Body of pancreas (tissue), 4 donors: ENCODE measurements at regions not wholly inside any gene's neighbourhood (a gene's known extent, or its start where the extent isn't known, plus 50 kb on each side); places are given as distances from the start of the nearest gene placed in this dataset.

Source experiments
- POLR2A ChIP-seq, 3 donors: fragments of 450-650 bp; IDR thresholded peaks; one replicate each; pipeline ENCODE4 v1.6.1; 2016; ENCODE audit warnings: antibody characterized with exemption in 3 of 3, mild to moderate bottlenecking in 2 of 3
- TF ChIP-seq, protein P1 (sequence below), 7 experiments: fragments of 450-650 bp in 4 of 7; fragments of 200-600 bp in 3 of 7; sonication (generic) in 3 of 7; IDR thresholded peaks; one replicate each; pipeline ENCODE4 v1.5.1; 2016 to 2019; ENCODE audit warnings: antibody characterized with exemption in 7 of 7

DNA sequence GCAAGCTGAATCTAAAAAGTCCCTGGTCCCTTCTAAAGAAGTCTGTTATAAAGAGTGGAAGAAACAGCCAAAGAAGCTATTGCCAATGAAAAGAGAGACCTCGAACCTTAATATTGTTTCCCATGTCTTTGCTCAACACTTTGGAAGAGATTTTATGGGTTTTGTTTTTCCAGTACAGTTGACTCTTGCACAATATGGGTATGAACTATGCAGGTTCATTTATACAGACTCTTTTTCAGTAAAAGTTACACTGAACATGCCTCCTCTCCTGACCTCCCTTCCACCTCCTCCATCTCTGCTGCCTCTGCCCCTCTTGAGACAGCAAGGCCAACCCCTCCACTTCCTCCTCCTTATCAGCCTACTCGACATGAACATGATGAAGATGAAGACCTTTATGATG, 332.5 kb downstream of the SETD4 start:
- TF ChIP-seq, protein P1, sequence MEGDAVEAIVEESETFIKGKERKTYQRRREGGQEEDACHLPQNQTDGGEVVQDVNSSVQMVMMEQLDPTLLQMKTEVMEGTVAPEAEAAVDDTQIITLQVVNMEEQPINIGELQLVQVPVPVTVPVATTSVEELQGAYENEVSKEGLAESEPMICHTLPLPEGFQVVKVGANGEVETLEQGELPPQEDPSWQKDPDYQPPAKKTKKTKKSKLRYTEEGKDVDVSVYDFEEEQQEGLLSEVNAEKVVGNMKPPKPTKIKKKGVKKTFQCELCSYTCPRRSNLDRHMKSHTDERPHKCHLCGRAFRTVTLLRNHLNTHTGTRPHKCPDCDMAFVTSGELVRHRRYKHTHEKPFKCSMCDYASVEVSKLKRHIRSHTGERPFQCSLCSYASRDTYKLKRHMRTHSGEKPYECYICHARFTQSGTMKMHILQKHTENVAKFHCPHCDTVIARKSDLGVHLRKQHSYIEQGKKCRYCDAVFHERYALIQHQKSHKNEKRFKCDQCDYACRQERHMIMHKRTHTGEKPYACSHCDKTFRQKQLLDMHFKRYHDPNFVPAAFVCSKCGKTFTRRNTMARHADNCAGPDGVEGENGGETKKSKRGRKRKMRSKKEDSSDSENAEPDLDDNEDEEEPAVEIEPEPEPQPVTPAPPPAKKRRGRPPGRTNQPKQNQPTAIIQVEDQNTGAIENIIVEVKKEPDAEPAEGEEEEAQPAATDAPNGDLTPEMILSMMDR (IDR thresholded peaks at IDR 0.05): no peak
- TF ChIP-seq POLR2A (IDR thresholded peaks at IDR 0.05): no peak
